IMR-90 (cell line): ENCODE measurements at regions not wholly inside any gene's neighbourhood (a gene's known extent, or its start where the extent isn't known, plus 50 kb on each side); places are given as distances from the start of the nearest gene placed in this dataset.

Experiments
- ATAC-seq: fragments of 200-7000 bp; cut with Tn5 transposase; 2 replicates; pipeline ENCODE4 v1.9.1; 2020; ENCODE audit warnings: low read depth, mild to moderate bottlenecking, moderate library complexity
- BruUV-seq: library from RNA; stranded (reverse); fragments of 400-500 nt; replicated peaks from 2 replicates; lab custom pipeline; 2021; lab: Mats Ljungman, UMichigan
- CTCF ChIA-PET: fragments of 300-600 bp; formaldehyde crosslinking; extraction: SDS; loops from one replicate; lab custom pipeline; 2021; ENCODE audit warnings: antibody characterized with exemption; lab: Yijun Ruan, JAX
- POLR2A ChIA-PET: fragments of 300-600 bp; sonication (Branson Sonifier 250); formaldehyde crosslinking; loops from one replicate; lab custom pipeline; 2022; ENCODE audit warnings: antibody characterized with exemption; ENCODE audit not compliant: unreplicated experiment; lab: Charles Lee
- DNase-seq: peaks from one replicate; pipeline ENCODE4 v3.0.0; 2013
- H2AFZ ChIP-seq: replicated peaks from 2 replicates; pipeline ENCODE3; 2013; ENCODE audit warnings: low read length, mild to moderate bottlenecking; ENCODE audit not compliant: poor library complexity
- H2AK5ac ChIP-seq: 2 replicates; pipeline ENCODE4 v1.6.1; 2013; ENCODE audit warnings: low read depth, low read length, inconsistent platforms
- H2AK9ac ChIP-seq: replicated peaks from 2 replicates; pipeline ENCODE3; 2013; ENCODE audit warnings: mild to moderate bottlenecking, low read depth, low read length, moderate library complexity; ENCODE audit not compliant: poor library complexity
- H2BK120ac ChIP-seq: 2 replicates; pipeline ENCODE4 v1.6.1; 2013; ENCODE audit warnings: low read depth, low read length, inconsistent platforms
- H2BK15ac ChIP-seq: 3 replicates; pipeline ENCODE4 v1.6.1; 2013; ENCODE audit warnings: low read depth, low read length, inconsistent platforms
- H2BK20ac ChIP-seq: 2 replicates; pipeline ENCODE4 v1.6.1; 2013; ENCODE audit warnings: low read depth, mild to moderate bottlenecking, inconsistent platforms, low read length, moderate library complexity
- H2BK5ac ChIP-seq: 2 replicates; pipeline ENCODE4 v1.6.1; 2013; ENCODE audit warnings: mild to moderate bottlenecking, low read depth, low read length, inconsistent platforms; ENCODE audit not compliant: poor library complexity, severe bottlenecking
- H3K14ac ChIP-seq: replicated peaks from 2 replicates; pipeline ENCODE4 v1.6.1; 2013; ENCODE audit warnings: low read depth, low read length, inconsistent platforms
- H3K18ac ChIP-seq: 2 replicates; pipeline ENCODE4 v1.6.1; 2013; ENCODE audit warnings: low read depth, low read length, control low read depth
- H3K23ac ChIP-seq: 2 replicates; pipeline ENCODE4 v1.6.1; 2013; ENCODE audit warnings: low read depth, low read length, inconsistent platforms
- H3K27ac ChIP-seq: 2 replicates; pipeline ENCODE4 v1.5.1; 2013; ENCODE audit warnings: mild to moderate bottlenecking, control low read depth, low read length; ENCODE audit not compliant: insufficient read depth
- H3K27me3 ChIP-seq: 2 replicates; pipeline ENCODE4 v1.6.1; 2013; ENCODE audit warnings: low read length; ENCODE audit not compliant: control insufficient read depth, insufficient read depth
- H3K36me3 ChIP-seq: 2 replicates; pipeline ENCODE4 v1.6.1; 2013; ENCODE audit warnings: low read length, mixed read lengths; ENCODE audit not compliant: control insufficient read depth, insufficient read depth
- H3K4ac ChIP-seq: 2 replicates; pipeline ENCODE4 v1.6.1; 2013; ENCODE audit warnings: low read depth, low read length, inconsistent platforms
- H3K4me1 ChIP-seq: 2 replicates; pipeline ENCODE4 v1.6.1; 2013; ENCODE audit warnings: low read length, mixed read lengths; ENCODE audit not compliant: control insufficient read depth, insufficient read depth
- H3K4me2 ChIP-seq: 2 replicates; pipeline ENCODE4 v1.6.1; 2013; ENCODE audit warnings: low read depth, mild to moderate bottlenecking, control low read depth, low read length, moderate library complexity
- H3K4me3 ChIP-seq: 2 replicates; pipeline ENCODE4 v1.5.1; 2013; ENCODE audit warnings: low read depth, mild to moderate bottlenecking, control low read depth, low read length, moderate library complexity; ENCODE audit not compliant: insufficient read depth
- H3K56ac ChIP-seq: 2 replicates; pipeline ENCODE4 v1.6.1; 2013; ENCODE audit warnings: low read length, inconsistent platforms; ENCODE audit not compliant: insufficient read depth; ENCODE audit errors: extremely low read depth
- H3K79me1 ChIP-seq, 2 experiments: 2 replicates each; pipeline ENCODE4 v1.6.1; 2013; ENCODE audit warnings: low read length in 2 of 2, inconsistent platforms in 1 of 2, low read depth in 1 of 2
- H3K9ac ChIP-seq: 2 replicates; pipeline ENCODE4 v1.6.1; 2013; ENCODE audit warnings: low read depth, low read length, control low read depth
- H3K9me1 ChIP-seq: 2 replicates; pipeline ENCODE4 v1.6.1; 2013; ENCODE audit warnings: low read length, inconsistent platforms; ENCODE audit not compliant: insufficient read depth
- H3K9me3 ChIP-seq: 2 replicates; pipeline ENCODE4 v1.6.1; 2013; ENCODE audit warnings: low read length; ENCODE audit not compliant: control insufficient read depth, insufficient read depth
- H4K20me1 ChIP-seq: 2 replicates; pipeline ENCODE4 v1.6.1; 2013; ENCODE audit warnings: low read length, inconsistent platforms; ENCODE audit not compliant: insufficient read depth
- H4K5ac ChIP-seq: 2 replicates; pipeline ENCODE4 v1.6.1; 2013; ENCODE audit warnings: mild to moderate bottlenecking, low read depth, low read length, control low read depth
- H4K8ac ChIP-seq, 2 experiments: 2 replicates each; pipeline ENCODE4 v1.6.1; 2013; ENCODE audit warnings: low read depth in 2 of 2, low read length in 2 of 2, control low read depth in 1 of 2, inconsistent platforms in 1 of 2
- H4K91ac ChIP-seq: 2 replicates; pipeline ENCODE4 v1.6.1; 2013; ENCODE audit warnings: low read depth, low read length, inconsistent platforms; ENCODE audit not compliant: insufficient read depth
- CTCF ChIP-seq: conservative IDR thresholded peaks from 2 replicates; pipeline ENCODE4 v1.5.1; 2012; ENCODE audit warnings: mild to moderate bottlenecking, low read depth, low read length, improper control_type of control experiment
- MAFK ChIP-seq: IDR thresholded peaks from 2 replicates; pipeline ENCODE4 v1.6.1; 2012; ENCODE audit warnings: low read depth, low read length, improper control_type of control experiment
- MXI1 ChIP-seq: IDR thresholded peaks from 2 replicates; pipeline ENCODE4 v1.6.1; 2012; ENCODE audit warnings: low read depth, mild to moderate bottlenecking, low read length, moderate library complexity, borderline replicate concordance
- RAD21 ChIP-seq: IDR thresholded peaks from 2 replicates; pipeline ENCODE4 v1.6.1; 2012; ENCODE audit warnings: low read length, improper control_type of control experiment
- USF2 ChIP-seq: fragments of 150-350 bp; IDR thresholded peaks from 2 replicates; pipeline ENCODE4 v1.6.1; 2017; ENCODE audit warnings: mild to moderate bottlenecking, antibody characterized with exemption, low read length, low read depth
- WGBS, 2 experiments: methylation state at CpG; one replicate each; pipeline versions ENCODE4 v1.1.5 to v1.1.7; 2013; ENCODE audit warnings: missing lambda C conversion rate in 2 of 2; ENCODE audit not compliant: insufficient read length in 1 of 2; ENCODE audit errors: extremely low coverage in 2 of 2; 5-methylcytosine and 5-hydroxymethylcytosine counted together
- dilution Hi-C: fragments of 300-500 bp; cut with HindIII; formaldehyde crosslinking; loops from one replicate; pipeline ENCODE4 v1.14.3; 2018; ENCODE audit warnings: low sequenced_read_pairs; ENCODE audit not compliant: unreplicated experiment
- in situ Hi-C: fragments of 300-500 bp; cut with MboI; formaldehyde crosslinking; loops from 3 replicates; pipeline ENCODE4 v1.14.3; 2019; ENCODE audit warnings: low sequenced_read_pairs, inconsistent platforms, mixed read lengths
- intact Hi-C: fragments of 100-400 bp; cut with micrococcal nuclease; formaldehyde crosslinking; loops from 2 replicates; pipeline ENCODE4 v1.10.0; 2022

- no peak overlapping the region for H3K18ac ChIP-seq
- CTCF ChIA-PET: no interaction called here
- no peak overlapping the region for H3K56ac ChIP-seq
- no peak overlapping the region for H3K4me2 ChIP-seq
- H4K8ac ChIP-seq: no peak overlapping the region
- no peak overlapping the region for H4K91ac ChIP-seq
- H2BK5ac ChIP-seq: no peak overlapping the region
- H3K4ac ChIP-seq: no peak overlapping the region
- in situ Hi-C loops: no loop called here
- dilution Hi-C loops: no loop called here
- ATAC-seq: no peak
- no peak for DNase-seq
- no peak overlapping the region for H2BK20ac ChIP-seq
- H2AK9ac ChIP-seq: no peak overlapping the region
- no peaks in the 10 kb centered on the region for H3K27me3 ChIP-seq
- H3K9me3 ChIP-seq: no peaks in the 10 kb centered on the region
- H2AFZ ChIP-seq: no peak overlapping the region
- H3K9me1 ChIP-seq: no peaks in the 10 kb centered on the region
- H3K27ac ChIP-seq: no peak overlapping the region
- H3K9ac ChIP-seq: no peak overlapping the region
- no peaks in the 10 kb centered on the region for H4K20me1 ChIP-seq
- no peak overlapping the region for H3K23ac ChIP-seq
- no CpG with 5 or more reads among the region's 1 CpG for WGBS, 2 experiments
- H2AK5ac ChIP-seq: no peak overlapping the region
- H3K14ac ChIP-seq: no peak overlapping the region
- intact Hi-C loops: no loop called here
- no TSS peak for BruUV-seq
- POLR2A ChIA-PET: no interaction called here
- no peak overlapping the region for H3K4me3 ChIP-seq
- no peaks in the 10 kb centered on the region for H3K36me3 ChIP-seq
- no peaks in the 10 kb centered on the region for H3K4me1 ChIP-seq
- H2BK15ac ChIP-seq: no peak overlapping the region
- TF ChIP-seq USF2 (no peak), MAFK (no peak), CTCF (no peak), MXI1 (no peak), RAD21 (no peak)
- H2BK120ac ChIP-seq: no peak overlapping the region
- H3K79me1 ChIP-seq: no peaks in the 10 kb centered on the region
- no peak overlapping the region for H4K5ac ChIP-seq
These were observed 84.5 kb upstream of the GRIK3 start for GRCh38 chr1:37118790-37119189.
